ENCODE measurements at regions not wholly inside any gene's neighbourhood (a gene's known extent, or its start where the extent isn't known, plus 50 kb on each side); places are given as distances from the start of the nearest gene placed in this dataset.
A peak's percentile ranks its signal among the peaks of the same experiment; 100 is the strongest.

DNA sequence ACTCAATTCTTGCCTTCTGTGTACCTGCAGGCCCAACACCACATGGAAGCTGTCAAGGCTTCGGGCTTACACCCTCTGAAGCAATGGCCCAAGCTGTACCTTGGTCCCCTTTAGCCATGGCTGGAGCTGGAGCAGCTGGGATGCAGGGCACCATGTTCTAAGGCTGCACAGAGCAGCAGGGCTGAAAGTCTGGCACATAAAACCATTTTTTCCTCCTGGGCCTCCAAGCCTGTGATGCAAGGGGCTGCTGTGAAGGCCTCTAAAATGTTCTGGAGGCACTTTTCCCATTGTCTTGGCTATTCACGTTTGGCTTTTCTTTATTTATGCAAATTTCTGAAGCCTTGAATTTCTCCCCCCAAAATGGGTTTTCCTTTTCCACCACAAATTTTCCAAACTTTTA lies 102.1 kb upstream of the SLC5A12 start:
- TF ChIP-seq, protein P1, sequence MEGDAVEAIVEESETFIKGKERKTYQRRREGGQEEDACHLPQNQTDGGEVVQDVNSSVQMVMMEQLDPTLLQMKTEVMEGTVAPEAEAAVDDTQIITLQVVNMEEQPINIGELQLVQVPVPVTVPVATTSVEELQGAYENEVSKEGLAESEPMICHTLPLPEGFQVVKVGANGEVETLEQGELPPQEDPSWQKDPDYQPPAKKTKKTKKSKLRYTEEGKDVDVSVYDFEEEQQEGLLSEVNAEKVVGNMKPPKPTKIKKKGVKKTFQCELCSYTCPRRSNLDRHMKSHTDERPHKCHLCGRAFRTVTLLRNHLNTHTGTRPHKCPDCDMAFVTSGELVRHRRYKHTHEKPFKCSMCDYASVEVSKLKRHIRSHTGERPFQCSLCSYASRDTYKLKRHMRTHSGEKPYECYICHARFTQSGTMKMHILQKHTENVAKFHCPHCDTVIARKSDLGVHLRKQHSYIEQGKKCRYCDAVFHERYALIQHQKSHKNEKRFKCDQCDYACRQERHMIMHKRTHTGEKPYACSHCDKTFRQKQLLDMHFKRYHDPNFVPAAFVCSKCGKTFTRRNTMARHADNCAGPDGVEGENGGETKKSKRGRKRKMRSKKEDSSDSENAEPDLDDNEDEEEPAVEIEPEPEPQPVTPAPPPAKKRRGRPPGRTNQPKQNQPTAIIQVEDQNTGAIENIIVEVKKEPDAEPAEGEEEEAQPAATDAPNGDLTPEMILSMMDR (IDR thresholded peaks at IDR 0.05; ENCODE audit: insufficient read depth, low read depth, low read length), result no peak
- DNase-seq (ENCODE audit: low read depth), result no peak
- no peak overlapping the region for H3K4me3 ChIP-seq (ENCODE audit: low read depth, low read length)

DNA sequence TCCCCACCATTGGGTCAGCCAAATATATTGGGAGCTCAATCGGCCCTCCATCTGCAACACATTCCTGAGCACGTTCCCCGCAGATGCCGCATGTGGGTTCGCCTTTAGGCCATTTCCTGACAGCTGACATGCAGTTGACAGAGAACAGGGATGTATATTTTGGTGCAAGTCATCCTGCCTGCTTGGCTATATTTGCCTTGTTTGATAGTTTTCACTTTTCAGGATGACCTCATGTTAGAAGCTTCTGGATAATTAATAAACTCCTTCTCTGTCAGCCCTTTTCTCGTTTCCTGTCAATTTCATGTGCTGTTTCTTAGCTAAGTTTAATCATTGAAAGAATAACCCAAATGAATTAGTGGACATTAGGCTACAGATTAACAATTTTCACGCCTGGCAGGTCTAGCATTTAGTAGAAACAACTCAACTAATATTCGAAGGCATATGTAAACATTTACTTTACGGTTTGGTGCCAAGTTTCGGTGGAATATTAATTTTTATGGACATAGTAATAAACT lies 105.8 kb upstream of the SLC5A12 start:
- no peak overlapping the region for H3K4me3 ChIP-seq (ENCODE audit: low read depth, low read length)
- DNase-seq (ENCODE audit: low read depth), result peak; percentile 81
- TF ChIP-seq, protein P1 (IDR thresholded peaks at IDR 0.05; ENCODE audit: insufficient read depth, low read depth, low read length), result no peak

DNA sequence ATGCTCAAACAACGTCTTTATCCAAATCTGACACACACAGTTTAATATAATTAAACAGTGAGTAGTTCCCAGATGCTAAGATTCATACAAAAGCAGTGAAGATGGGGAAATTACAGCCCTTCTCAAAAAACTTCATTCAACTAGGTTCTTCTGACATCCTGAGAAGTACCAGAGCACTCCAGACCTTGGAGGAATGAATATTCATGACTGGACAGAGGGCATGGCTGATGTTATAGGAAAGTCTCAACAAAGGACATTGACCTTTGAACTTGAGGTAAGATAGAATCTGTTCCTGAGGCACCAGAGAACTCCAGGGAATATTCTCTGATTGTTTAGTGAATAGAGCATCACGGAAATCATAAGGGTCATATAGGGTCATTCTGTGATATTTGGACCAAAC lies 106.4 kb upstream of the SLC5A12 start:
- peak; percentile 19 for DNase-seq (ENCODE audit: low read depth)
- TF ChIP-seq, protein P1 (IDR thresholded peaks at IDR 0.05; ENCODE audit: insufficient read depth, low read depth, low read length), result no peak
- H3K4me3 ChIP-seq (ENCODE audit: low read depth, low read length), result no peak overlapping the region

- H3K4me3 ChIP-seq (ENCODE audit: low read depth, low read length), result no peak overlapping the region
- DNase-seq (ENCODE audit: low read depth), result no peak
- TF ChIP-seq, protein P1 (IDR thresholded peaks at IDR 0.05; ENCODE audit: insufficient read depth, low read depth, low read length), result no peak
Observed at GRCh38 chr11:26830218-26830617, 108.4 kb upstream of the SLC5A12 start.

GRCh38 chr11:26830757-26831156 lies 108.9 kb upstream of the SLC5A12 start:
- no peak overlapping the region for H3K4me3 ChIP-seq (ENCODE audit: low read depth, low read length)
- DNase-seq (ENCODE audit: low read depth), result no peak
- TF ChIP-seq, protein P1 (IDR thresholded peaks at IDR 0.05; ENCODE audit: insufficient read depth, low read depth, low read length), result no peak

DNA sequence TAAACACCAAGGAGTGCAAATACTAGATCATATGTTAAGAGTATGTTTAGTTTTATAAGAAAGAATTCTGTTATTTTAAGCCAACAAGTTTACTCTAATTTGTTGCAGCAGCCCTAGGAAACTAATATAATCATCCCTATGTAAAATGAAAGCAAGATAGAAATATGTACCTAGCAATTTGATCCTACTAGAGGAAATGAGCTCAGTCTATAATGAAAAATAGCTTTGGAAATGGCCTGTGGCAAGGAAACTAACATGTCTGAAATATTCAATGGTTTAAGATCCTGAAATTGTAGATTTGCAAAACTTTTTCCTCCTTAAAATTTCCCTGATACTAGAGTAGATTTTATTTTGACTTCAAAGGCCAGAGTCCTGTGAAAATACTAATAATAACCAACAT lies 112.7 kb upstream of the SLC5A12 start:
- no peak for DNase-seq (ENCODE audit: low read depth)
- TF ChIP-seq, protein P1 (IDR thresholded peaks at IDR 0.05; ENCODE audit: insufficient read depth, low read depth, low read length), result no peak
- H3K4me3 ChIP-seq (ENCODE audit: low read depth, low read length), result no peak overlapping the region

DNA sequence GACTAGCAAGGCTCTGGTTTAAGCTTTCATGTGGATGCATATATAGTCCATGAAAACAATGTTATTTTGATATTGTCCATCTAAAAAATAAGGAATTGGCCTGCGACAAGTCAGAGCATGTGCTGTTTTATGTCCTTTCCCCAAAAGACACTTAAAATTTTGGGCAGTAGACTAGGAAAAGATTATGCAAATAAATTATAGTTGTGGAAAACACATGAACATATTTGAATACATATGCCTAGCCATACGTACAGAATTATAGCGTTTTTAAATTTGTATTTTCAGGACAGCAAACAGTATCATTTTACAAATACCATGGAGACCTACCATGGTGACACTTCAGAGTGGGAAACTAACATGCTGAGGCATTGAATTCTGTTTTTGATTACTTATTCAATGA lies 113.8 kb upstream of the SLC5A12 start:
- TF ChIP-seq, protein P1 (IDR thresholded peaks at IDR 0.05; ENCODE audit: insufficient read depth, low read depth, low read length), result no peak
- DNase-seq (ENCODE audit: low read depth), result no peak
- H3K4me3 ChIP-seq (ENCODE audit: low read depth, low read length), result no peak overlapping the region

Data from fibroblast of villous mesenchyme (primary cell).